Subcutaneous abdominal adipose tissue (tissue), 5 donors: ENCODE measurements at regions not wholly inside any gene's neighbourhood (a gene's known extent, or its start where the extent isn't known, plus 50 kb on each side); places are given as distances from the start of the nearest gene placed in this dataset.

Experiments used
- H3K27ac ChIP-seq: one replicate; pipeline ENCODE4 v1.7.0; 2013; ENCODE audit warnings: low read depth, mild to moderate bottlenecking, inconsistent platforms, low read length, moderate library complexity
- H3K27me3 ChIP-seq, 5 donors: one replicate each; pipeline ENCODE4 v1.7.0; 2013; ENCODE audit warnings: low read length in 5 of 5, inconsistent platforms in 1 of 5; ENCODE audit not compliant: control insufficient read depth in 5 of 5, insufficient read depth in 4 of 5
- H3K36me3 ChIP-seq, 5 donors: one replicate each; pipeline ENCODE4 v1.7.0; 2013; ENCODE audit warnings: low read length in 5 of 5; ENCODE audit not compliant: control insufficient read depth in 5 of 5, insufficient read depth in 5 of 5
- H3K4me1 ChIP-seq, 5 donors: one replicate each; pipeline ENCODE4 v1.7.0; 2013; ENCODE audit warnings: low read length in 5 of 5, mild to moderate bottlenecking in 3 of 5, moderate library complexity in 1 of 5; ENCODE audit not compliant: control insufficient read depth in 5 of 5, insufficient read depth in 5 of 5
- H3K4me3 ChIP-seq, 5 donors: one replicate each; pipeline ENCODE4 v1.7.0; 2013; ENCODE audit warnings: low read length in 5 of 5, low read depth in 1 of 5
- H3K9ac ChIP-seq, 5 donors: one replicate each; pipeline ENCODE4 v1.7.0; 2013; ENCODE audit warnings: low read length in 5 of 5, mild to moderate bottlenecking in 4 of 5, moderate library complexity in 3 of 5
- H3K9me3 ChIP-seq, 5 donors: one replicate each; pipeline ENCODE4 v1.7.0; 2013; ENCODE audit warnings: low read length in 5 of 5; ENCODE audit not compliant: control insufficient read depth in 5 of 5
- donor health status: healthy.
- donor health status: healthy.
- donor health status: healthy.
- donor health status: healthy.
- donor health status: healthy.

GRCh38 chr15:36062357-36062756 is 516.4 kb upstream of the DPH6 start:
- H3K27ac ChIP-seq, result no peak overlapping the region
- H3K9ac ChIP-seq, result no peak overlapping the region
- no peak overlapping the region for H3K4me3 ChIP-seq
- peaks cover 0 to 2% (median 0%) of the 10 kb centered on the region in 5 donors for H3K4me1 ChIP-seq
- no peaks in the 10 kb centered on the region for H3K9me3 ChIP-seq
- H3K36me3 ChIP-seq, result no peaks in the 10 kb centered on the region
- no peaks in the 10 kb centered on the region for H3K27me3 ChIP-seq

GRCh38 chr15:36066757-36067156 is 512.7 kb upstream of the CDIN1 start:
- Histone ChIP-seq H3K27ac (no peak overlapping the region), H3K4me1 (peaks cover 0 to 2% (median 0%) of the 10 kb centered on the region in 5 donors), H3K27me3 (no peaks in the 10 kb centered on the region), H3K9me3 (no peaks in the 10 kb centered on the region), H3K9ac (no peak overlapping the region), H3K4me3 (no peak overlapping the region), H3K36me3 (no peaks in the 10 kb centered on the region)

- no peak overlapping the region for H3K27ac ChIP-seq
- H3K4me1 ChIP-seq, result no peaks in the 10 kb centered on the region
- H3K9me3 ChIP-seq, result no peaks in the 10 kb centered on the region
- no peak overlapping the region for H3K9ac ChIP-seq
- no peaks in the 10 kb centered on the region for H3K27me3 ChIP-seq
- no peak overlapping the region for H3K4me3 ChIP-seq
- no peaks in the 10 kb centered on the region for H3K36me3 ChIP-seq
Measured at GRCh38 chr15:36067483-36068274, 511.7 kb upstream of the CDIN1 start.

GRCh38 chr15:36075333-36075732 is 504.1 kb upstream of the CDIN1 start:
- Histone ChIP-seq H3K4me3 (no peak overlapping the region), H3K9ac (no peak overlapping the region), H3K27ac (no peak overlapping the region), H3K36me3 (no peaks in the 10 kb centered on the region), H3K9me3 (peaks cover 0 to 3% (median 0%) of the 10 kb centered on the region in 5 donors), H3K27me3 (no peaks in the 10 kb centered on the region), H3K4me1 (no peaks in the 10 kb centered on the region)

GRCh38 chr15:36079021-36079420 is 500.4 kb upstream of the CDIN1 start:
- peaks cover 0 to 4% (median 0%) of the 10 kb centered on the region in 5 donors for H3K36me3 ChIP-seq
- H3K27me3 ChIP-seq, result no peaks in the 10 kb centered on the region
- no peak overlapping the region for H3K4me3 ChIP-seq
- H3K9me3 ChIP-seq, result peaks cover 3 to 21% (median 17%) of the 10 kb centered on the region in 5 donors
- H3K27ac ChIP-seq, result no peak overlapping the region
- no peak overlapping the region for H3K9ac ChIP-seq
- no peaks in the 10 kb centered on the region for H3K4me1 ChIP-seq

- no peak overlapping the region for H3K27ac ChIP-seq
- peaks cover 3 to 28% (median 17%) of the 10 kb centered on the region in 5 donors for H3K9me3 ChIP-seq
- peak overlapping the region in 1 of 5 donors; percentile 1 for H3K4me3 ChIP-seq
- H3K9ac ChIP-seq, result no peak overlapping the region
- no peaks in the 10 kb centered on the region for H3K4me1 ChIP-seq
- no peaks in the 10 kb centered on the region for H3K27me3 ChIP-seq
- H3K36me3 ChIP-seq, result peaks cover 0 to 4% (median 0%) of the 10 kb centered on the region in 5 donors
Measured at GRCh38 chr15:36080759-36081158, 498.7 kb upstream of the CDIN1 start.

GRCh38 chr15:36090286-36090946 is 489.0 kb upstream of the CDIN1 start:
- Histone ChIP-seq H3K36me3 (no peaks in the 10 kb centered on the region), H3K9ac (no peak overlapping the region), H3K9me3 (peaks cover 0 to 4% (median 0%) of the 10 kb centered on the region in 5 donors), H3K4me3 (no peak overlapping the region), H3K4me1 (no peaks in the 10 kb centered on the region), H3K27me3 (no peaks in the 10 kb centered on the region), H3K27ac (no peak overlapping the region)

- Histone ChIP-seq H3K27me3 (no peaks in the 10 kb centered on the region), H3K4me1 (no peaks in the 10 kb centered on the region), H3K27ac (no peak overlapping the region), H3K36me3 (no peaks in the 10 kb centered on the region), H3K9me3 (no peaks in the 10 kb centered on the region), H3K9ac (no peak overlapping the region), H3K4me3 (no peak overlapping the region)
Measured at GRCh38 chr15:36106640-36107335, 472.6 kb upstream of the CDIN1 start.

- Histone ChIP-seq H3K36me3 (no peaks in the 10 kb centered on the region), H3K9ac (no peak overlapping the region), H3K4me1 (no peaks in the 10 kb centered on the region), H3K9me3 (no peaks in the 10 kb centered on the region), H3K27me3 (no peaks in the 10 kb centered on the region), H3K4me3 (no peak overlapping the region), H3K27ac (no peak overlapping the region)
Measured at GRCh38 chr15:36108541-36108940, 470.9 kb upstream of the CDIN1 start.
